CD4-positive, alpha-beta T cell treated with Interleukin-10 for 1 hour (primary cell): ENCODE measurements at regions not wholly inside any gene's neighbourhood (a gene's known extent, or its start where the extent isn't known, plus 50 kb on each side); places are given as distances from the start of the nearest gene placed in this dataset.

ENCODE experiments used
- DNase-seq: peaks from one replicate; pipeline ENCODE4 v3.0.0-alpha.2; 2020

DNA sequence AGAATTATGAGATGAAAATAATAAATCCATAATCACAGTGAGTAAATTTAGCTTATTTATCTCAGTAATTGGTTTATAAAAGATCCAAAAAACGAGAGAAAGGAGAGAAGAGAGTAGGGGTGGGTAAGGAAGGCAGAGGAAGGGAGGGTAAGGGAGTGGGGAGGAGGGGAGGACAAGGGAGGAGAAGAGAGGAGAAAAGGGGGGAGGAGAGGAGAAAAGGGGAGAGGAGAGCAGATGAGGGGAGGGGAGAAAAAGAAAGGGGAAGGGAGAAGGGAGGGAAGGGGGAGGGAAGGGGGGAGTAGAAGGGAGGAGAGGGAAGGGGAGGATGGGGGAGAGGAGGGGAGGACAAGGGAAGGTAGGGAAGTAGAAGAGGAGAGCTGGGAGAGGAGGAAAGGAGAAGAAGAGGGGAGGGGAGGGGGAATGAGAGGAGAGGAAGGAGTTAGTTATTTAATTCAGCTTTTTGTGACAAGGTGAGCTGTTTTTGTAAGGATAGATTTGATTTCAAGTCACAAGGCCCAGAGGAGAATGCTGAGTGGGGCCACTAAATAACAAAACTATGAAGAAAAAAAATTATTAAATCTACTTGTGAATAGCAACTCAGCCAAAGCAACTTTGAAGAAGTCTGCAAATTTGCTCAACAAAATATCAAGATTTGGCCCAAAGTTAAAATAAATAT is 454.3 kb downstream of the ARAP2 start:
- DNase-seq, result no peak

DNA sequence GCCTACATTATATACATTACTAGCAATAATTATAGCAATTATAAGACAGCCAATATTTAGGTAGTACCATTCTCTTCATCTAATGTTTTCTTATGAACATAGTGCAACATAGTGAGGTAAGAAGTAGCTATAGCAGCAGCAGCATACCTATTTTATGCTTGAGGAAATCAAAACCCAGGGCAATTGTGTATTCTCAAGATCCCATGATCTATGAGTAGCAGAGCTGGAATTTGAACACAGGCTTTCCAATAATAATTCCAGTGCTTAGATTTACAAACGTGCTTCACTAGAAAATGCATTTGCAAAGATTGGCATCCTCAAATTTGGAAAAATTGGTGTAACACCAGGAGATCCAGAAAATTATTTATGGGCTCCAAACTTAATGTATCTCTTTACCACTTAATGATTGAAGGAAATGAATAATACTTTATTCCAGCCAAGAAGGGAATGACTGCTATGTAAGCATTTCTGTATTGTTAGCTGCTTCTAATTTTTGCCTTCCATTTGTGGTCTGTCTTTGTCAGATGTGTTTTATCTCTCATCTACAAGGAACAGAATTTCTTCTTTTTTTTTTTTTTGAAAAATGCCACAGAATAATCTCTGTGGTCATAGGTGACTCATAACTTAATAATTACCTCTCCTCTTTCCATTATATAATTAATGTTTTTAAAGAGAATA is 451.1 kb downstream of the ARAP2 start:
- no peak for DNase-seq

DNA sequence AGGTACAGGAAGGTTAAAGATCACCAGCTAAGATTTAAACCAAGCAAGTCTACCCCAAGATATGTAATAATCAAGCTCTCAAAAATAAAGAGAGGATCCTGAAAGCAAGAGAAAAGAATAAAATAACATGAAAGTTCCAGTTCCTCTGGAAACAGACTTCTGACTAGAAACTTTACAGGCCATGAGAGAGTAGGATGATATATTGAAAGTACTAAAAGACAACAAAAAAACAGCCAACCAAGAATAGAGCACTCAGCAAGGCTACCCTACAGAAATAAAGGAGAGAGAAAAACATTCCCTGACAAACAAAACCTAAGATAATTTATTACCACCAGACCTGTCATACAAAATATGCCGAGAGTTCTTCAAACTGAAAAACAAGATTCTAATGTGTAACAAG is 450.5 kb downstream of the ARAP2 start:
- no peak for DNase-seq

DNA sequence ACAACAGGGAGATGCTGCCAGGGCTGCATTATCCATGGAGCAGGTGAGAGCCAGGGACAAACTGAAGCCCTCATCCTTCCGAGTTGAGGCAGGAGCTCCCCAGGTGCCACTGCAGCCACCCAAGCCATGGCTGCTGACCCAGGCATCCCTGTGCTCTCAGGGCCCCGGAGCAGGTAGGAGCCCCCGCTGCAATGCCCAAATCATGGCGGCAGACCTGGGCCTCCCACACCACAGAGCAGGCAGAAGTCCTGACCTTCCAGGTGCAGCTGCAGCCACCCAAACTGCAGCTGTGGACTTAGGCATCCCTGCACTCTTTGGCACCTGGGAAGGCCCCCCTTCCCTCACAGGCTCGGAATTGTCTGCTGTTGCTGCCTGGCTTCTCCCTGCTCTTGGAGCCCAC is 443.6 kb downstream of the ARAP2 start:
- DNase-seq, result no peak

DNA sequence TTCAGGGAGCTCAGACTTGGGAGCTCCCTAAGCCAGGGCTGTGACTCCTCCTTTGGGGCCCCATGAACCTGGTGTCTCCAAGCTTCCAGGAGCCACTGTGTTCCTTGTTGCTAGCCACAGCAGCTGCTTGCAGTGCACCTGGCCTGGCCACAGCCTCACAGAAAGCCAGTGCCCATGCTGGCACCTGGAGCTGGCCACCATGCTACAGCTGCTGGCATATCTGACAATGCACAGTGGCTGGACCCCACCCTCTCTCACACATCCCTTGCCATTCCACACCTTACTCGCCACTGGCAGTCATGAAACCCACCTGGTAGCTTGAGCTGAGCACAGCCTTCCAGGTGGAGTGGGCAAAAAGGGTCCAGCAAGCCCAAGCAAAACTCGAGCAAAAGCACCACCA is 441.7 kb downstream of the ARAP2 start:
- no peak for DNase-seq

DNA sequence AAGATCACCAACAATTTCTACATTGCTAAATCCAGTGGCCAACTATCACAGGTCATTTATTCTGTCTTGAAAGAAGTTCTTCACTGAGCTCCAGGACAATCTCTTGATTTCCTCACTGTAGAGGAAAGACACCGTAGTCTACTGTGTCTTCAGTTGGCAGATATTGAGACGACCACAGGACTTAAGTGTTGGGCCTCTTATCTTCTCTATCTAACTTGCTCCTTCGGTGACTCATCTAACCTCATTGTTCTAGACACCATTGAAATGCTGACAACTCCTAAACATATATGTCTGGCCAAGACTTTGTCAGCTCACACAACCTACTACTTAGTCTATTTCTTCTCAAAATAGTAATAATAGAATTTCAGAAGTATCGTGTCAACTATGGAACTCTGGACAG is 425.8 kb downstream of the ARAP2 start:
- no peak for DNase-seq

DNA sequence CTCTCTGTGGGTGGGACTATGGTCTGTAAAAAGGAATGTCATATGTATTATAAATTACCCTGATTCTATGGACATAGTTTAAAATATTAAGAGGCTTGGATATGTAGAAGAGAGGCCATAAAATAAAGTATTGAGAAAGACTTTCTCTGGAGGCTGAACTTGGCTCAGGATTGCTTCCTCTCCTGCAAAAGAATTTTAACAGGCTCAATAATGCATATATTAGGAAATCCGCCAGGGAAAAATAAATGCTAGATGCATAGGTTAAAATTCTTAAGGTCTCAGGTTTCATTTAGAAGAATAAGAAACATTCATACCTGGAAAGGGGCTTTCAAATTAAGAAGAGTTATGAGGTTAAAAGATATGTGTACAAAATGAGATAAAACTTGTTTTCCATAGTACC is 424.3 kb downstream of the ARAP2 start:
- no peak for DNase-seq

DNA sequence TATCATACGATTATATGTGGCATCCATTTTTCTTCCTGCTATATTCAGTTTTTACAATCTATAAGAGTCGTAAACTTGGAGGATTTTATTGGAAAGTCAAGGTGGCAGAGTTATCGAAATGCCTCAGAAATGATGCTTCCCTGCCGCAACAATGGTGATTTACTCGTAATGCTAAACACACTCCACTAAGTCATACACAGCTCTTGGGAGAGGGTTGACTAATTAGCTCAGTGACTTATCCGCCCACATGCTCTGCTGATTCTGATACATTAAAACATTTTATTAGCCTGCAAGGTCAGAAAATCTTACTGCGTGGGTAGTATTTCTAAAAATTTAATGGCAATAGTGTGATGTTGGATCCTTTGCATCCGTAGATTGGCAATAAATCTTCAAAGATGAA is 420.1 kb downstream of the ARAP2 start:
- DNase-seq, result no peak

DNA sequence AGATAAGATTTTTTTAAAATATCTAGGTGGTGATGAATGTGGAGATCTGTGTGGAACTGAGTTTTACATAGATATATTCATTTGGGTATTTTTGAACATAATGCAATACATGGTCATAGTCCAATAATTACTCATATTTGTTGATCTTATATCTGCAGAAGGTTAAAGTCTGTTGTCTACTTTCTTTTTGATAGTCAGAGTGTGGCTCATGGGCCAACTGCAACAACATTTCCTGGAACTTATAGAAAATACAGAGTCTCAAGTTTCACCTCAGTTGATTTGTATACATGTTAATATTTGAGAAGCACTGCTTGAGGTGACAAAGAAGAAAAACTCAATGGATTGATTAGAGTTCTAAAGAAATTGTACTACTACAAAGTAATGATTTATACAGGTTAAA is 408.4 kb downstream of the ARAP2 start:
- DNase-seq, result no peak

DNA sequence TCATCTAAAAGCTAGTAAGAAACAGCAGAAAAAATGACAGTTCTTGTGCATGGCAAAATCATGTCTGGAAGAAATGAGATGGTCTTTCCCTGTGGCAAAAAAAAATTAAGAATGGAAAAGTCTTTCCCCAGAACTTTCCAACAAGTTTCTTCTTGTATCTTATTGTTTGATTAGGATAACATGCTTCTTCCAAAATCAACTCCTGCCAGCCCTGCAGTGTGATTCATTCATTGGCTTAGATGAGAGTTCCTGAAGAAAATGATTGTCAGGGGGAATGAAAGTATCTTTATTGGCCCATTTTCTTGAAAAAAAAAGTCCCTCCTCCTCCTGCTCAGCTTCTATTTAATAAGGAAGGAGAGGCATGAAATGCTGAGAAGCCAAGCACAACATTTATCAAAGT is 407.7 kb downstream of the ARAP2 start:
- DNase-seq, result no peak

DNA sequence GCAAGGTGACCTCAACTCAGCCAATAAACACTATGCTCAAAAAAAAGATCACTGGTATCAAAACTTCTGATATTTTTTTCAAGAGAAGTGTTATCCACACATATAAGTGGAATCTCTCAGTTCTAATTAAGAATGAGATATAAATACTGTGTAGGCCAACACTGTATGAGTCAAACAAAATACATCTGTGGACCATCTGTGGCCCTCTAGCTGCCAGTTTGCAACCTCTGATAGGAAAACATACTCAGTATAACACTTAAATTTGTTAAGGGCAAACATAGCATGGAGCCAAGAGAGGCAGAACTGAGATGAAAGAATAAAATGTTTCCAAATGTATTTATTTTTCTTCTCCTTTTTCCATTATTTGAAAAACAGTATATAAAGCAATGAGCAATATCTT is 377.3 kb downstream of the ARAP2 start:
- no peak for DNase-seq

DNA sequence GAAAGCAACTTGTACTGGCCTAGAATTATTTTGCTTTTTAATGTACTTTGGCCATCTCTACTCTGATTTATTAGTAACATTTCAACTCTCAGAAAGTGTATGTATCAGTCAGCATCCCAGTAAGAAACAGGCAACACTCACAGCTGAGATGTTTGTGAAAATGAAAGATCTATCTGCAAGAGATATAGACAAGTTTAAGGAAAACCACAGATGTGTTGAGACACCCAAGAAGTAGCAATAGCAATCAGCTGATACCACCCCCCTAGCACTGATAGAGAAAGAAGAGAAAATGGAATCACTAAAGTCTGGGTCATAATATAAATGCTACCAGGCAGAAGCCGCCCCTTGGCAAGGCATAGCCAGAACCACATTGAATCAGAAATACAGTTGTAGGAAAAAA is 372.0 kb downstream of the ARAP2 start:
- DNase-seq, result no peak

DNA sequence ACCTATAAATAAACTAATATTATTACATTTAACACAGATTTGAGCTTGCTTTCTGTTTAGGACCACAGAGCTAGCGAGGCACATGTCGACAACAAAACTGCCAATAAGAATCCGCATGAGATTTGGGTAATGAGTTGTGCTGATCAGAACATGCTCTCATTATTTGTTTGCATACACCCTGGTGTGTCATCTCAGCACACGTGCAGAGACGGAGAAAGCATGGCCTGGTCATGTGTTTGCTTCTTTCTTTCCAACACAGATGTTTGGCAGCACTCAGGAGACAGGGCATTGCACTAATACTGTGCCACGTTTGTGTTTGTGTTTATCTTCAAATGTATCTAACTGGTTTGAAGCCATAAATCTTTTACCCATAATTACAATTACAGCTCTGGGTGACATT is 364.8 kb downstream of the ARAP2 start:
- DNase-seq, result no peak

DNA sequence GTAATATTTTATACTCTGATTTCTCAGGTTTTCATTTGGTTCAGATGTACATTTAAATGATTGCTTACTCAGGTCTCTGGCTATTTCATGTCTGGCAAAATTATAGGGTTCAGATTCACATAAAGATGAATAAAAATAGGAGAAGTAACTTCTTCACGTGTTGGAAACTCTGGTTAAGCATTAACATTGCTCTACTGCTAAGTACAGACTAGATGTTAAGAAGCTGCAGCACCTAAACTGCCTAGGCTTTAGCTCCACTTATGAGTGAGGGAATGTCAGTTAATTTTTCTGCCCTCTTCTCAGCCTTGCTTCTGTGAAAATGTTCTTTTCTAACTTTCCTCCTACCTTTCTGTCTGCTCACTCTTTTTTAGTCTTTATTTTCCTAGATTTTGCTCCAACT is 361.2 kb downstream of the ARAP2 start:
- DNase-seq, result no peak

DNA sequence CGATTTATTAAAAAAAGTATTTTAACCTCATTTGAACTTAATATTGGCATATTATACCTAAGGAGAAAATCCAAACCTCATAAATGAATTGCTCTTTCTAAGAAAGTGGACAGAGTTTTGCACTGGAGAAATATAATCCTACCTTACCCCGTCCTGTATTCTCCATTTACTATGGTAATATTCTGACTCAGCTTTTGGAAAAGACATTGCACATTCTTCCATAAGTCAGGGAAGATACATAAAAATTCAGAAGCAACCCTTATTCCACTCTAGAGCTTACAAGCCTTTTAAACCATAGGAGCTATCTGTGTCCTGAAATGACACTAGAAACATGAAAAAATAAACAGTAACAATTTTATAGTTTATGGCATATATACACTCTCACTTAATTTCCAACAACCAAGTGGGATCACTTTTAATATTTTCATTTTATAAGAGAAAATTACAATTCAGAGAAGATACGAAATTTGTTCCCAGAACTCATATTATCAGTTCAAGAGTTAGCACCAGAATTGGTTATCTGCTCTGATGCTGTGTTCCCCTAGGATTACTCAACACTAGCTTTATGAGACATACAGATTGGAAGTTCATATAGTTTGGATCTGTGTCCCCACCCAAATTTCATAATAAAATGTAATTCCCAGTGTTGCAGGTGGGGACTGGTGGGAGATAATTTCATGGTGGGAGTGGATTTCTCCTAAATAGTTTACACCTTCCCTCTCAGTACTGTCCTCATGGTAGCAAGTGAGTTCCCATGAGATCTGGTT is 359.4 kb downstream of the ARAP2 start:
- DNase-seq, result no peak

DNA sequence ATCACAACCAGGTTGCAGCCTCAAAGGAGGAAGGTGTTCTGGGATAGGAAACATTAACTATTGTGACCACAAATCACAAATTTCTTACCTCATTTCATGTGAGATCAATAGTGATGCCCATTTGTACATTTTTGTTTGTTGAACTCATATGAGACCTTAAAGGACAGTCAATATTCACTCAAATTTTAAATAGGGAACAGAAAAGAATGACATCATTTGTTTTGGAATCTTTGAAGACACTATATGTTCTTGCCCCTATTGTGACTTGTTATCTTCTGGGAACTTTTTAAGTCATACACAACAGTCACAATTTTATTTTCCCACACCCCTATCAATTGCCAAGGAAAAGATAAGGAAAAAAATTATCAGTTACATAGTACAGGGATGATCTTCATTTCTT is 346.5 kb downstream of the ARAP2 start:
- DNase-seq, result no peak

DNA sequence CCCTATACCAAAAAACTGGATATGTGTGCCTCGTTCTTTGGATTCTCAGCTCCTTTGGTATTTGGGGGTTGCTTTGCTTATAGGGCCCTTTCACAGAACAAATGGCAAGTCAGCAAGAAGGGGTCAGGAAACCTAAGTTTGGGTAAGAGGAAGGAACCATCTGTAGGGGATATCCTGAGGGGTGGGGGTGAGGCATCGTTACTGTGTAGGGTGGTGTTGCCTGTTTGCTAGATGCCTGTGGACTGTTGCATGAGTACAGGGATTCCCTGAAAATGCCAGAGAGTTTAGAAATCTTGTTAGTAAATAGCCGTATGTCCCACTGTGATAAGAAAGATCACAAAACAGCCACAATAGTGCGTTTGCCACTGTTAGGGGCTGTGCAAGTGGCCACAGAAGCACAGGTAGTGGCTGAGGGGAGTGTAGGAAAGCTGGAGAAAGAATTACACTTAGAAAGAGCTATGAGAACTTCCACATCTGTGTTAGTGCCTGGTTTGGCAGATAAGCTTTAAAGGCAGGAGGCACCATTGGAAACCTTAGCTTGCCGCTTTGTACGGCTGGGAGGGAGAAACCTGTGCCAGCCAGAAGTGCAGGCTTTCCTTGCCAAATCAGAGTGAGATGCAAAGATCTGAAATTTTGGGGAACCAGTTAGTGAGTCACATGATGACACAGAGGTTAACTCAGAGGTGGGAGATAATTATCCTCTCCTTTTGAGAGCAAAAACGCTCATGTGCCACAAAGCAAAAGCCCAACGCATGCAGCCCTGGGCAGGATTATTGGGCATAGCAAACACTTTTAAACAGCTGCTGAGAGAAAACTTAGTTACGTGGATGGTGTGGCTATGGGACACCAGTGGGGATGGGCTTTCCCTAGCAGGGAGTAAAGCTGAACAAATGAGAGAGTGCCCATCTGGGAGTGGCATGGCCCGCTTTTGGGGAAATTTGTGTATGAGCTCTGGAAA is 343.7 kb downstream of the ARAP2 start:
- DNase-seq, result no peak

DNA sequence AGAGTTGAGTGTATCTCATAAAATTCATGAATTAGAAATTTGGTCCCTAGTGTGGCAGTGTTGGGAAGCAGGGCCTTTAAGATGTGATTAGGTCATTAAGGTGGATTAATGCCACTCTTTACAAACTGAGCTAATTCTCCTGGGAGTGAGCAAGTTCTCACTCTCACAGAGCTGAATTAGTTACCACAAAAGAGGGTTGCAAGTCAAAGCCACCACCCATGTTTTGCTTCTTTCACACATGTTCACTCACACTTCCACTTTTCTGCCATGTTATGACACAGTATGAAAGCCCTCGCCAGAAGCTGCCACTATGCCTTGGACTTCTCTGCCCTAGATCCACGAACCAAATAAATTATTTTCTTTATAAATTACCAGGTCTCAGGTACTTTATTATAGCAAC is 332.1 kb downstream of the ARAP2 start:
- DNase-seq, result no peak

DNA sequence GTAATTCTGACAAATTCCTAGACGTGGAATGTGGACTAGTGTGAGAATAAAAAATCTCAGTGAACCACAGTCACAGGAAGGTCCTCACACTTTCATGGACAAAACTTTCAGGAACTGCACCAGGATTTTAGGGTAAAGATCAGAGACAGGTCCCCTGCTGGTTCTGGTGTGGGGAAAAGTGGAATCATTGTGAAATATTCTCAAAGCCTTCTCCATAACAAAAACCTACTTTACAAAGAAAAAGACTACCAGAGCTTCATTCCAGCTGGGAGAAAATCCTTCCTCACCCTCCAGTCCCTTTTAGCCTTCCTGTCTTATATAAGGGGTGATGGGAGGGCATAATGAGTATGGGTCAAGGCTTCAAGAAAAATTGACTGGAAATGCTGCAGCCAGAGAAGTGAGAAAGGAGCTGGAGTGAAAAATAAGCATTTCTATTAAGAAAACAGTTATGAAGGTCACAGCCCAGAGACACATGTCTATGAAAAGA is 325.8 kb downstream of the ARAP2 start:
- no peak for DNase-seq

DNA sequence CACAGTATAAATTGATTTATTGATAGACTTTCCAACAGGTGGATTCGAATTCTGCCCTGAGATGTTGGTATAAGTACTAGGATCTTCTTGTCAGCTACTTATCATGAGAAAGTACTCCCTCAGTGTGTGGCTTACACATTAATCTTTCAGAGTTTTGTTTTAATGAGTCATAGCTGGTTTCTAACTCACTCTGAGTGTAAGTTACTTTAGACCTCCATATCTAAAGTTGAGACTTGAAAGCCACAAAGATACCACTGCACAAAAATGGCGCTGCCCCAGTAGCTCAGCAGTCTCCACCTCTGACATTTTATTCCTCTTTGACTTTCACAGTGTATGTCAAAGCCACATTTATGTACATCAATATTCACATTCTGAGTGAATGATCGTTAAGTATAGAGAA is 318.5 kb downstream of the ARAP2 start:
- no peak for DNase-seq

DNA sequence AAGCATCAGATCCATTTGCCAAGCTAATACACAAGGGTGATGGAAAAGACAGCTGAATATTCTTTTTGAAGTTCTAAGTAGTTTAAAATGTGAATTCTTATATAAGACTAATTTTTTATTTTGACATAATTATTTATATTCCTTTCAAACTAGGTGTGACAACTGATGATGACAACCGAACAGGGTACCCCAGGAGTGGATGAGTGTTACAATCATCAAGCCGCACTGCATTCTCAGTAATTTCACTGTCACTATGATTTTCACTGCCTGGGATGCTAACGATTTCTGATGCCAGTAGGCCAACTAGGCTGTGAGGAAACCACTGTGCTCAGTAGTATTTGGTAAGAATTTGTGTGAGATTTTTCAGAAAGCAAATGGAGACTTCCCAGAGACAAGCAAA is 317.5 kb downstream of the ARAP2 start:
- no peak for DNase-seq

DNA sequence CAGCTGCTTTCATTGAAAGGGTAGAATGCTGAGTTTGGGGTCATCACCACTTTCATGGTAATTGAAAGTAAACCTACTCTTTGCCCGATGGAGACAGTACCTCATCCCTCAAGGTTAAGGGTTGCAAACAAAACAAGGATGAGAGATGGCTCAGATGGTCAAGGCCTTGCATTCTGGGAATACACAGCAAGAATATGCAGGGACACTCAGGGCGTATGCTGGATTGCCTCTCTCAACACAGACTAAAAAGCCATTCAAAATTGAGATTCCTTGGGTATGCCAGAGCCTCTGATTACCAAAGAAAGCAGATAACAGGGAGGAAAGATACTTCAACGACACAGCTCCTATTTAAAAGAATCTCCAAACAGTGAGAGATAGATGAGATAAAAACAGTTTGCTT is 310.4 kb downstream of the ARAP2 start:
- DNase-seq, result no peak
